Astrocyte of the hippocampus (primary cell): ENCODE measurements at regions not wholly inside any gene's neighbourhood (a gene's known extent, or its start where the extent isn't known, plus 50 kb on each side); places are given as distances from the start of the nearest gene placed in this dataset.
"Not testable (repeated sequence)": the region's sequence is repeated elsewhere in the genome, so short reads cannot be mapped to it uniquely, and the experiment has no call there.

Experiments used
- DNase-seq: peaks from one replicate; pipeline ENCODE4 v3.0.0; 2011; ENCODE audit warnings: low read depth, low spot score

GRCh38 chr12:58419196-58419760 lies 477.9 kb downstream of the ATP23 start:
- DNase-seq: no peak

GRCh38 chr12:58419905-58420304 lies 478.5 kb downstream of the ATP23 start:
- DNase-seq: peak; percentile 13

- DNase-seq: peak; percentile 38
Observed at GRCh38 chr12:58420503-58420902, 479.1 kb downstream of the ATP23 start.

GRCh38 chr12:58421990-58422389 lies 480.6 kb downstream of the ATP23 start:
- DNase-seq: no peak

GRCh38 chr12:58424735-58425392 lies 483.5 kb downstream of the ATP23 start:
- DNase-seq: no peak

- peak; percentile 93 for DNase-seq
Observed at GRCh38 chr12:58425481-58426392, 484.4 kb downstream of the ATP23 start.

GRCh38 chr12:58426437-58426836 lies 485.1 kb downstream of the ATP23 start:
- DNase-seq: not testable (repeated sequence)

GRCh38 chr12:58433959-58434358 lies 486.3 kb downstream of the LRIG3 start:
- no peak for DNase-seq

- no peak for DNase-seq
Observed at GRCh38 chr12:58434726-58435125, 485.6 kb downstream of the LRIG3 start.

- no peak for DNase-seq
Observed at GRCh38 chr12:58435647-58436046, 484.7 kb downstream of the LRIG3 start.

GRCh38 chr12:58441483-58441882 lies 478.8 kb downstream of the LRIG3 start:
- no peak for DNase-seq

- peak; percentile 34 for DNase-seq
Observed at GRCh38 chr12:58443273-58443980, 476.9 kb downstream of the LRIG3 start.

- DNase-seq: peak; percentile 80
Observed at GRCh38 chr12:58443981-58444371, 476.3 kb downstream of the LRIG3 start.

GRCh38 chr12:58450868-58451482 lies 469.3 kb downstream of the LRIG3 start:
- DNase-seq: peak; percentile 48

GRCh38 chr12:58452546-58452945 lies 467.8 kb downstream of the LRIG3 start:
- DNase-seq: peak; percentile 10

- DNase-seq: no peak
Observed at GRCh38 chr12:58453306-58453705, 467.0 kb downstream of the LRIG3 start.

GRCh38 chr12:58455136-58455535 lies 465.2 kb downstream of the LRIG3 start:
- peak; percentile 47 for DNase-seq

GRCh38 chr12:58458102-58458501 lies 462.2 kb downstream of the LRIG3 start:
- DNase-seq: no peak

- DNase-seq: no peak
Observed at GRCh38 chr12:58459191-58459590, 461.1 kb downstream of the LRIG3 start.

GRCh38 chr12:58463051-58463450 lies 457.3 kb downstream of the LRIG3 start:
- DNase-seq: no peak

GRCh38 chr12:58465418-58465817 lies 454.9 kb downstream of the LRIG3 start:
- DNase-seq: no peak
